H1 (cell line): ENCODE measurements at regions not wholly inside any gene's neighbourhood (a gene's known extent, or its start where the extent isn't known, plus 50 kb on each side); places are given as distances from the start of the nearest gene placed in this dataset.

Experiments used
- CHD7 ChIP-seq: fragments of 300-600 bp; sonication (generic); IDR thresholded peaks from 2 replicates; pipeline ENCODE4 v1.7.1; 2012; ENCODE audit warnings: low read length, moderate library complexity, mild to moderate bottlenecking, inconsistent platforms; ENCODE audit not compliant: insufficient replicate concordance
- GABPA ChIP-seq: IDR thresholded peaks from 2 replicates; pipeline ENCODE4 v1.6.1; 2011; ENCODE audit warnings: mild to moderate bottlenecking, low read length, moderate library complexity, borderline replicate concordance; ENCODE audit not compliant: insufficient read depth
- KDM4A ChIP-seq: IDR thresholded peaks from one replicate; pipeline ENCODE4 v1.7.1; 2012; ENCODE audit warnings: low read depth, mild to moderate bottlenecking, moderate library complexity, low read length, inconsistent platforms; ENCODE audit not compliant: severe bottlenecking
- RAD21 ChIP-seq, 2 experiments: IDR thresholded peaks in 1 of 2; conservative IDR thresholded peaks in 1 of 2; 2 replicates each; pipeline ENCODE4 v1.6.1; 2011; ENCODE audit warnings: low read depth in 2 of 2, low read length in 2 of 2, improper control_type of control experiment in 1 of 2, inconsistent platforms in 1 of 2, mild to moderate bottlenecking in 1 of 2, moderate library complexity in 1 of 2
- SAP30 ChIP-seq: fragments of 300-600 bp; sonication (generic); IDR thresholded peaks from 2 replicates; pipeline ENCODE4 v1.7.1; 2012; ENCODE audit warnings: low read length, moderate library complexity, mild to moderate bottlenecking, inconsistent platforms; ENCODE audit not compliant: insufficient read depth, insufficient replicate concordance
- SRF ChIP-seq: IDR thresholded peaks from 2 replicates; pipeline ENCODE4 v1.6.1; 2011; ENCODE audit warnings: mild to moderate bottlenecking, low read depth, low read length, moderate library complexity
- TAF1 ChIP-seq: IDR thresholded peaks from 2 replicates; pipeline ENCODE4 v1.6.1; 2011; ENCODE audit warnings: mild to moderate bottlenecking, low read depth, low read length
- TCF12 ChIP-seq: IDR thresholded peaks from 2 replicates; pipeline ENCODE4 v1.6.1; 2011; ENCODE audit warnings: low read depth, mild to moderate bottlenecking, low read length
- TF ChIP-seq, protein P1 (sequence below): IDR thresholded peaks from 2 replicates; pipeline ENCODE4 v1.6.1; 2012; ENCODE audit warnings: inconsistent platforms
- TF ChIP-seq, protein P2 (sequence below): IDR thresholded peaks from 2 replicates; pipeline ENCODE4 v1.6.1; 2011; ENCODE audit warnings: low read length, improper control_type of control experiment

GRCh38 chr10:47092831-47093230, 181.6 kb downstream of the PTPN20 start (continued):
- TF ChIP-seq CHD7 (no peak), GABPA (no peak), TAF1 (no peak), KDM4A (no peak), SRF (no peak), RAD21 (IDR thresholded peaks at IDR 0.05 in 1 of 2, conservative IDR thresholded peaks at IDR 0.05 in 1 of 2; ENCODE audit: low read depth in 2 of 2, low read length in 2 of 2) (no peak), SAP30 (no peak), TCF12 (no peak)
- TF ChIP-seq, protein P1, sequence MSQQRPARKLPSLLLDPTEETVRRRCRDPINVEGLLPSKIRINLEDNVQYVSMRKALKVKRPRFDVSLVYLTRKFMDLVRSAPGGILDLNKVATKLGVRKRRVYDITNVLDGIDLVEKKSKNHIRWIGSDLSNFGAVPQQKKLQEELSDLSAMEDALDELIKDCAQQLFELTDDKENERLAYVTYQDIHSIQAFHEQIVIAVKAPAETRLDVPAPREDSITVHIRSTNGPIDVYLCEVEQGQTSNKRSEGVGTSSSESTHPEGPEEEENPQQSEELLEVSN, result no peak
- TF ChIP-seq, protein P2, sequence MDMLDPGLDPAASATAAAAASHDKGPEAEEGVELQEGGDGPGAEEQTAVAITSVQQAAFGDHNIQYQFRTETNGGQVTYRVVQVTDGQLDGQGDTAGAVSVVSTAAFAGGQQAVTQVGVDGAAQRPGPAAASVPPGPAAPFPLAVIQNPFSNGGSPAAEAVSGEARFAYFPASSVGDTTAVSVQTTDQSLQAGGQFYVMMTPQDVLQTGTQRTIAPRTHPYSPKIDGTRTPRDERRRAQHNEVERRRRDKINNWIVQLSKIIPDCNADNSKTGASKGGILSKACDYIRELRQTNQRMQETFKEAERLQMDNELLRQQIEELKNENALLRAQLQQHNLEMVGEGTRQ, result no peak
